Activated naive CD4-positive, alpha-beta T cell treated with Interleukin-2 at 50 U/mL for 16 hours (primary cell): ENCODE measurements at regions not wholly inside any gene's neighbourhood (a gene's known extent, or its start where the extent isn't known, plus 50 kb on each side); places are given as distances from the start of the nearest gene placed in this dataset.
"Not testable (repeated sequence)": the region's sequence is repeated elsewhere in the genome, so short reads cannot be mapped to it uniquely, and the experiment has no call there.

Source experiments
- DNase-seq: peaks from one replicate; pipeline ENCODE4 v3.0.0-alpha.2; 2020

GRCh38 chrX:1906028-1906427 is 291.2 kb downstream of the ASMT start:
- no peak for DNase-seq

GRCh38 chrX:1908996-1909395 is 294.1 kb downstream of the ASMT start:
- DNase-seq, result not testable (repeated sequence)

GRCh38 chrX:1909419-1910206 is 294.8 kb downstream of the ASMT start:
- no peak for DNase-seq

GRCh38 chrX:1910207-1910470 is 295.3 kb downstream of the ASMT start:
- DNase-seq, result no peak

- no peak for DNase-seq
These were observed 296.7 kb downstream of the ASMT start for GRCh38 chrX:1911401-1912128.

GRCh38 chrX:1912193-1912592 is 297.3 kb downstream of the ASMT start:
- no peak for DNase-seq

GRCh38 chrX:1914606-1915365 is 299.9 kb downstream of the ASMT start:
- DNase-seq, result no peak

- no peak for DNase-seq
These were observed 303.9 kb downstream of the ASMT start for GRCh38 chrX:1918780-1919179.

- no peak for DNase-seq
These were observed 310.2 kb downstream of the ASMT start for GRCh38 chrX:1925053-1925481.

- DNase-seq, result no peak
These were observed 313.9 kb downstream of the ASMT start for GRCh38 chrX:1928805-1929204.

GRCh38 chrX:1932231-1932630 is 317.4 kb downstream of the ASMT start:
- no peak for DNase-seq

GRCh38 chrX:1933964-1934363 is 319.1 kb downstream of the ASMT start:
- DNase-seq, result no peak

GRCh38 chrX:1935805-1936204 is 320.9 kb downstream of the ASMT start:
- no peak for DNase-seq

- DNase-seq, result no peak
These were observed 323.3 kb downstream of the ASMT start for GRCh38 chrX:1938190-1938589.

- no peak for DNase-seq
These were observed 326.5 kb downstream of the ASMT start for GRCh38 chrX:1941321-1941720.

GRCh38 chrX:1945879-1946278 is 331.0 kb downstream of the ASMT start:
- no peak for DNase-seq

- DNase-seq, result no peak
These were observed 332.1 kb downstream of the ASMT start for GRCh38 chrX:1946974-1947373.
